Endodermal cell (in vitro differentiated cells): ENCODE measurements at regions not wholly inside any gene's neighbourhood (a gene's known extent, or its start where the extent isn't known, plus 50 kb on each side); places are given as distances from the start of the nearest gene placed in this dataset.
A peak's percentile ranks its signal among the peaks of the same experiment; 100 is the strongest.

Source experiments
- DNase-seq: peaks from one replicate; pipeline ENCODE4 v3.0.0-alpha.2; 2017
- H3K27ac ChIP-seq: 2 replicates; pipeline ENCODE4 v1.5.1; 2013; ENCODE audit warnings: mild to moderate bottlenecking, low read depth, low read length, moderate library complexity
- H3K27me3 ChIP-seq: 2 replicates; pipeline ENCODE4 v1.6.1; 2013; ENCODE audit warnings: mild to moderate bottlenecking, low read length, moderate library complexity; ENCODE audit not compliant: insufficient read depth, control insufficient read depth, poor library complexity, severe bottlenecking
- H3K36me3 ChIP-seq: 2 replicates; pipeline ENCODE4 v1.7.0; 2013; ENCODE audit warnings: mild to moderate bottlenecking, low read length, moderate library complexity; ENCODE audit not compliant: control insufficient read depth, insufficient read depth
- H3K4me1 ChIP-seq: one replicate; pipeline ENCODE4 v1.7.0; 2013; ENCODE audit warnings: low read length; ENCODE audit not compliant: control insufficient read depth, insufficient read depth
- H3K4me3 ChIP-seq: 2 replicates; pipeline ENCODE4 v1.5.1; 2013; ENCODE audit warnings: mild to moderate bottlenecking, low read length, moderate library complexity
- H3K9ac ChIP-seq: 2 replicates; pipeline ENCODE4 v1.6.1; 2013; ENCODE audit warnings: mild to moderate bottlenecking, low read length, moderate library complexity; ENCODE audit not compliant: poor library complexity, severe bottlenecking; ENCODE audit errors: extremely low read depth
- H3K9me3 ChIP-seq: 2 replicates; pipeline ENCODE4 v1.6.1; 2013; ENCODE audit warnings: mild to moderate bottlenecking, low read length, moderate library complexity; ENCODE audit not compliant: control insufficient read depth
- H3K27ac Mint-ChIP-seq: 2 replicates; pipeline ENCODE4 v1.8.0; 2020; ENCODE audit warnings: mixed read lengths
- H3K27me3 Mint-ChIP-seq: 2 replicates; pipeline ENCODE4 v1.8.0; 2021; ENCODE audit warnings: mild to moderate bottlenecking, mixed read lengths; ENCODE audit not compliant: insufficient read depth
- H3K36me3 Mint-ChIP-seq: 2 replicates; pipeline ENCODE4 v1.8.0; 2020; ENCODE audit warnings: low read depth, mixed read lengths
- H3K4me1 Mint-ChIP-seq: 2 replicates; pipeline ENCODE4 v1.8.0; 2020; ENCODE audit warnings: mixed read lengths
- H3K4me3 Mint-ChIP-seq: 2 replicates; pipeline ENCODE4 v1.8.0; 2020; ENCODE audit warnings: mild to moderate bottlenecking, moderate library complexity, mixed read lengths
- H3K9me3 Mint-ChIP-seq: 2 replicates; pipeline ENCODE4 v1.8.0; 2020; ENCODE audit warnings: mild to moderate bottlenecking, mixed read lengths
- CTCF ChIP-seq: fragments of 200-600 bp; sonication (generic); conservative IDR thresholded peaks from 2 replicates; pipeline ENCODE4 v1.5.0; 2021; ENCODE audit warnings: antibody characterized with exemption, mild to moderate bottlenecking
- WGBS, 2 experiments: methylation state at CpG; one replicate each; pipeline versions ENCODE4 v1.1.5 to v1.1.7; 2013; ENCODE audit warnings: missing lambda C conversion rate in 2 of 2, mixed read lengths in 1 of 2; ENCODE audit not compliant: insufficient coverage in 1 of 2, insufficient read length in 1 of 2; 5-methylcytosine and 5-hydroxymethylcytosine counted together

DNA sequence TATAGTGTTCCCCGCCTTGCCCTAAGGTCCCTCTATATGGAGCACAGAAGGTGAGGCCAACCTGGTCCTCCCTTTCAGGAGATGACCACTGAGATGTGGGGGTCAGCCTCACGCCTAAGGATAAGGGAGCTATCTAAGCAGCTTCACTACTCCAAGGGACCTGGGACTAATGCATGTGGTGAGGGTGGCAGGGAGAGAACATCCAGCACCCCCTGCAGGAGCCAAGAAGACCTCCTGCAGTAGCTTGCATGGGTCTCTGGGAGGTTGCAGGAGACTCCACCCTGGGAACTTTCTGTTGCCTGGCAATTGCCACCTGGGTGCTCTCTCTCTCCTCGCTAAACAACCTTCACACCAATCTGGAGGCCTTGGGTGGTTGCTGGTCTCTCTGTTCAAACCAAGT lies 93.0 kb upstream of the KLHL29 start:
- H3K9me3 Mint-ChIP-seq: no peaks in the 10 kb centered on the region
- Histone ChIP-seq H3K27ac (no peak overlapping the region), H3K4me3 (no peak overlapping the region), H3K27me3 (no peaks in the 10 kb centered on the region), H3K4me1 (no peaks in the 10 kb centered on the region), H3K36me3 (no peaks in the 10 kb centered on the region), H3K9ac (no peak overlapping the region), H3K9me3 (no peaks in the 10 kb centered on the region)
- TF ChIP-seq CTCF: peak; percentile 63
- H3K4me1 Mint-ChIP-seq: peaks cover 7% of the 10 kb centered on the region
- no peak for DNase-seq
- H3K36me3 Mint-ChIP-seq: no peaks in the 10 kb centered on the region
- peaks cover 2% of the 10 kb centered on the region for H3K27me3 Mint-ChIP-seq
- no peak overlapping the region for H3K4me3 Mint-ChIP-seq
- no peak overlapping the region for H3K27ac Mint-ChIP-seq
- WGBS, 2 experiments: 93 to 100% methylated on average over 1 to 3 of the region's 3 CpGs

DNA sequence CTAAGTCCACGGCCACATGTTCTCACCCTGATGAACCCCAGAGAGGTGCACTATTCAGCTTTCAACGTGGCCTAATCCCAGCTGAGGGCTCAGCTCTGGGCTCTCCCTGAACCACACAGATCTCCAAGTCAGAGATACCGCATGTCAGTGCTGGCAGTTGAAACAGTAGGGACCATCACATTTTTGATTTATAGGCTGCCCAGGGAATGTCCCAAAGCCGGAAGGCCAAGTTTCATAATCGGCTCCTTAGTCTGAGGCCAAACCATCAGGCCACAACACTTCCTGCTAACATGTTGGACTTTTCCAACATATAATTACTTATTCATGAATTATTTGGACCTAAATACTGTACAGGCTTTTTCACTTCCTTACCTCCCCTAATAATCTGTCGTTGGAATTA lies 91.9 kb upstream of the KLHL29 start:
- Mint-ChIP-seq H3K36me3 (no peaks in the 10 kb centered on the region), H3K4me1 (peaks cover 3% of the 10 kb centered on the region), H3K27ac (no peak overlapping the region), H3K4me3 (no peak overlapping the region), H3K9me3 (no peaks in the 10 kb centered on the region), H3K27me3 (no peaks in the 10 kb centered on the region)
- TF ChIP-seq CTCF: no peak
- no peak overlapping the region for H3K4me3 ChIP-seq
- no peak overlapping the region for H3K9ac ChIP-seq
- no peaks in the 10 kb centered on the region for H3K4me1 ChIP-seq
- 88 to 92% methylated on average over 6 of the region's 6 CpGs for WGBS, 2 experiments
- no peaks in the 10 kb centered on the region for H3K9me3 ChIP-seq
- no peak for DNase-seq
- no peaks in the 10 kb centered on the region for H3K36me3 ChIP-seq
- no peak overlapping the region for H3K27ac ChIP-seq
- no peaks in the 10 kb centered on the region for H3K27me3 ChIP-seq

DNA sequence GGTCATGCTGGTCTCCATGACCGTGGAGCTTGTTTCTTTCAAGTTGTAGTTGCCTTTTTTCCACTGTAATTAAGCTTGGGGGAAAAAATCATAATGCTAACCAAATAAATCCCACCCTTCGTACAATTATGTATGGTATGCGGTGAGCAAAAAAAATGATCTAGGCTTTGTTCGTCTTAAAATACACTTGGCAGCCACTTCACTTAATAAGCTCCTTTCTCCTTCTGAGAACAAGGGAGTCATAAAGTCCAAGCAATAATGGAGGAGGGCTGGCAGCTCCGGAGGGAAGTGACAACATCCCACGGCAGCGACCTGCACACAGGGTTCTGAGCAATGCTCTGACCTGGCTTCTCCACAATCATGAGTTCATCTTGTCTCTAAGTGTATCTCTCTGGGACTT lies 91.2 kb upstream of the KLHL29 start:
- 80% methylated on average over 7 of the region's 7 CpGs; no CpG with 5 or more reads in 1 of the 2 experiments for WGBS, 2 experiments
- Mint-ChIP-seq H3K27ac (no peak overlapping the region), H3K36me3 (no peaks in the 10 kb centered on the region), H3K4me3 (no peak overlapping the region), H3K4me1 (peaks cover 3% of the 10 kb centered on the region), H3K27me3 (no peaks in the 10 kb centered on the region), H3K9me3 (no peaks in the 10 kb centered on the region)
- Histone ChIP-seq H3K27me3 (no peaks in the 10 kb centered on the region), H3K36me3 (no peaks in the 10 kb centered on the region), H3K9me3 (no peaks in the 10 kb centered on the region), H3K4me1 (no peaks in the 10 kb centered on the region), H3K27ac (no peak overlapping the region), H3K9ac (no peak overlapping the region), H3K4me3 (no peak overlapping the region)
- DNase-seq: no peak
- no peak for TF ChIP-seq CTCF
